GM15510 (cell line): ENCODE measurements at regions not wholly inside any gene's neighbourhood (a gene's known extent, or its start where the extent isn't known, plus 50 kb on each side); places are given as distances from the start of the nearest gene placed in this dataset.

Experiments used
- POLR2A ChIP-seq: IDR thresholded peaks from 3 replicates; pipeline ENCODE4 v1.6.1; 2011; ENCODE audit warnings: borderline replicate concordance; ENCODE audit not compliant: insufficient read length; ENCODE audit errors: extremely low read depth

- no peak for TF ChIP-seq POLR2A
These were observed 639.8 kb upstream of the DIPK2B start for GRCh38 chrX:45840411-45840950.

GRCh38 chrX:45830343-45830742 is 629.7 kb upstream of the DIPK2B start:
- no peak for TF ChIP-seq POLR2A

- no peak for TF ChIP-seq POLR2A
These were observed 623.8 kb upstream of the DIPK2B start for GRCh38 chrX:45824471-45824870.

GRCh38 chrX:45823536-45823935 is 622.9 kb upstream of the DIPK2B start:
- TF ChIP-seq POLR2A = no peak

- TF ChIP-seq POLR2A = no peak
These were observed 621.4 kb upstream of the DIPK2B start for GRCh38 chrX:45822124-45822523.

- no peak for TF ChIP-seq POLR2A
These were observed 618.2 kb upstream of the DIPK2B start for GRCh38 chrX:45818913-45819312.

GRCh38 chrX:45815441-45815840 is 614.8 kb upstream of the DIPK2B start:
- TF ChIP-seq POLR2A = no peak

- no peak for TF ChIP-seq POLR2A
These were observed 610.6 kb upstream of the DIPK2B start for GRCh38 chrX:45811326-45811725.

- no peak for TF ChIP-seq POLR2A
These were observed 607.1 kb upstream of the DIPK2B start for GRCh38 chrX:45807572-45808425.

- no peak for TF ChIP-seq POLR2A
These were observed 605.9 kb upstream of the DIPK2B start for GRCh38 chrX:45806410-45807121.

GRCh38 chrX:45804276-45804675 is 603.6 kb upstream of the DIPK2B start:
- no peak for TF ChIP-seq POLR2A

- TF ChIP-seq POLR2A = no peak
These were observed 602.8 kb upstream of the DIPK2B start for GRCh38 chrX:45803383-45803921.

GRCh38 chrX:45801554-45801953 is 600.9 kb upstream of the DIPK2B start:
- TF ChIP-seq POLR2A = no peak

- TF ChIP-seq POLR2A = no peak
These were observed 598.9 kb upstream of the DIPK2B start for GRCh38 chrX:45799576-45799975.

GRCh38 chrX:45795546-45795945 is 594.9 kb upstream of the DIPK2B start:
- TF ChIP-seq POLR2A = no peak

- TF ChIP-seq POLR2A = no peak
These were observed 594.3 kb upstream of the DIPK2B start for GRCh38 chrX:45794995-45795337.

GRCh38 chrX:45794323-45794994 is 593.8 kb upstream of the DIPK2B start:
- no peak for TF ChIP-seq POLR2A
